Gastroesophageal sphincter (tissue), 3 donors: ENCODE measurements at regions not wholly inside any gene's neighbourhood (a gene's known extent, or its start where the extent isn't known, plus 50 kb on each side); places are given as distances from the start of the nearest gene placed in this dataset.

Source experiments
- CTCF ChIP-seq, 4 experiments: fragments of 200-600 bp in 2 of 4; fragments of 450-650 bp in 2 of 4; sonication (generic) in 1 of 4; IDR thresholded peaks; one replicate each; pipeline ENCODE4 v1.5.1; 2017 to 2019; ENCODE audit warnings: antibody characterized with exemption in 4 of 4, mild to moderate bottlenecking in 2 of 4, moderate library complexity in 2 of 4
- EP300 ChIP-seq: sonication (generic); formaldehyde crosslinking; IDR thresholded peaks from one replicate; pipeline ENCODE4 v1.6.1; 2017; ENCODE audit warnings: antibody characterized with exemption, mild to moderate bottlenecking
- POLR2A ChIP-seq, 2 donors: fragments of 450-650 bp; IDR thresholded peaks; one replicate each; pipeline ENCODE4 v1.6.1; 2017; ENCODE audit warnings: antibody characterized with exemption in 2 of 2, mild to moderate bottlenecking in 2 of 2, moderate library complexity in 1 of 2
- POLR2AphosphoS5 ChIP-seq: sonication (generic); formaldehyde crosslinking; IDR thresholded peaks from one replicate; pipeline ENCODE4 v1.6.1; 2017; ENCODE audit warnings: antibody characterized with exemption

DNA sequence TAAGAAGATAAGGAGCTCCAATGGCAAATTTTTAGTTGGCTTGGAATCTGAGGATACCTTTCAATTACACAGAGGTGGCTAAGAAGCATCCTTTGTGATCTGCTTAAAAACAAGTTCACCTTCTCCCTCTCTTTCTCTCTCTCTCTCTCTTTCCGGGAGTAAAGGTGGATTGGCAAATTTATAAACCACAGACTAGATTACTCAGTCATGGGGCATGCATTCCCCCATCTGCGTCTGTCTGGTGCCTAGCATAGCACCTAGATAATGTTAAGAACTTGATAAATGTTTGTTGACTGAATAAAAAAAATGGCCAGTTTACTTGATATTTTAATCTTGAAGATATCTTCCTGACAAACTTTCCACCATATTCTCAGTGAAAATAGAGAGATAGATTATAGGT is 312.3 kb downstream of the CDC5L start:
- TF ChIP-seq POLR2A (IDR thresholded peaks at IDR 0.05) (no peak), CTCF (IDR thresholded peaks at IDR 0.05) (no peak), POLR2AphosphoS5 (no peak), EP300 (no peak)
